Tibial nerve (tissue), 4 donors: ENCODE measurements at regions not wholly inside any gene's neighbourhood (a gene's known extent, or its start where the extent isn't known, plus 50 kb on each side); places are given as distances from the start of the nearest gene placed in this dataset.

Source experiments
- DNase-seq, 2 donors: peaks; one replicate each; pipeline ENCODE4 v3.0.0-alpha.2; 2019; ENCODE audit warnings: low spot score in 2 of 2
- H3K27ac ChIP-seq, 4 donors: fragments of 200-600 bp; sonication (generic) in 3 of 4; one replicate each; pipeline ENCODE4 v1.5.1; 2017 to 2019; ENCODE audit warnings: mild to moderate bottlenecking in 1 of 4
- H3K27me3 ChIP-seq, 2 donors: fragments of 200-600 bp; sonication (generic) in 1 of 2; one replicate each; pipeline versions ENCODE4 v1.5.1 to v1.6.0; 2017 to 2019
- H3K36me3 ChIP-seq, 3 donors: fragments of 200-600 bp; sonication (generic); one replicate each; pipeline ENCODE4 v1.5.1; 2018 to 2019
- H3K4me1 ChIP-seq, 4 donors: fragments of 200-600 bp; sonication (generic) in 3 of 4; one replicate each; pipeline ENCODE4 v1.5.1; 2017 to 2019
- H3K4me3 ChIP-seq, 4 donors: fragments of 200-600 bp; sonication (generic) in 3 of 4; one replicate each; pipeline ENCODE4 v1.5.1; 2017 to 2019; ENCODE audit warnings: mild to moderate bottlenecking in 1 of 4, moderate library complexity in 1 of 4
- H3K9me3 ChIP-seq, 4 donors: fragments of 200-600 bp; sonication (generic) in 3 of 4; one replicate each; pipeline ENCODE4 v1.5.1; 2017 to 2019
- CTCF ChIP-seq, 5 experiments: fragments of 200-600 bp in 3 of 5; fragments of 450-650 bp in 2 of 5; sonication (generic) in 3 of 5; IDR thresholded peaks; one replicate each; pipeline ENCODE4 v1.5.1; 2016 to 2019; ENCODE audit warnings: antibody characterized with exemption in 5 of 5, mild to moderate bottlenecking in 3 of 5, moderate library complexity in 2 of 5
- EP300 ChIP-seq, 2 donors: sonication (generic); formaldehyde crosslinking; IDR thresholded peaks; one replicate each; pipeline ENCODE4 v1.6.1; 2017; ENCODE audit warnings: antibody characterized with exemption in 2 of 2, mild to moderate bottlenecking in 1 of 2
- POLR2A ChIP-seq, 2 donors: fragments of 450-650 bp; IDR thresholded peaks; one replicate each; pipeline ENCODE4 v1.6.1; 2017; ENCODE audit warnings: antibody characterized with exemption in 2 of 2, mild to moderate bottlenecking in 2 of 2, moderate library complexity in 2 of 2
- WGBS, 2 donors: methylation state at CpG; one replicate each; pipeline ENCODE4 v1.1.5; 2018; 5-methylcytosine and 5-hydroxymethylcytosine counted together

- Histone ChIP-seq H3K36me3 (no peaks in the 10 kb centered on the region), H3K4me1 (no peaks in the 10 kb centered on the region), H3K27me3 (no peaks in the 10 kb centered on the region), H3K9me3 (no peaks in the 10 kb centered on the region), H3K4me3 (no peak overlapping the region), H3K27ac (no peak overlapping the region)
- 85 to 88% methylated on average over 2 of the region's 2 CpGs for WGBS, 2 donors
- TF ChIP-seq EP300 (IDR thresholded peaks at IDR 0.05) (no peak), CTCF (IDR thresholded peaks at IDR 0.05) (no peak), POLR2A (IDR thresholded peaks at IDR 0.05) (no peak)
- DNase-seq: no peak
These were observed 519.3 kb upstream of the MKI67 start for GRCh38 chr10:128645486-128645885.

GRCh38 chr10:128646956-128647355 is 520.7 kb upstream of the MKI67 start:
- Histone ChIP-seq H3K9me3 (no peaks in the 10 kb centered on the region), H3K36me3 (no peaks in the 10 kb centered on the region), H3K4me3 (no peak overlapping the region), H3K27me3 (no peaks in the 10 kb centered on the region), H3K4me1 (no peaks in the 10 kb centered on the region), H3K27ac (no peak overlapping the region)
- TF ChIP-seq EP300 (IDR thresholded peaks at IDR 0.05): no peak
- TF ChIP-seq POLR2A (IDR thresholded peaks at IDR 0.05): no peak
- no peak for TF ChIP-seq CTCF (IDR thresholded peaks at IDR 0.05)
- 96% methylated on average over 10 of the region's 10 CpGs for WGBS, 2 donors
- no peak for DNase-seq

- H3K27me3 ChIP-seq: no peaks in the 10 kb centered on the region
- no peak overlapping the region for H3K27ac ChIP-seq
- 33 to 35% methylated on average over 10 to 11 of the region's 11 CpGs for WGBS, 2 donors
- no peaks in the 10 kb centered on the region for H3K4me1 ChIP-seq
- H3K36me3 ChIP-seq: no peaks in the 10 kb centered on the region
- H3K9me3 ChIP-seq: no peaks in the 10 kb centered on the region
- TF ChIP-seq EP300 (IDR thresholded peaks at IDR 0.05): no peak
- TF ChIP-seq CTCF (IDR thresholded peaks at IDR 0.05): no peak
- TF ChIP-seq POLR2A (IDR thresholded peaks at IDR 0.05): no peak
- no peak overlapping the region for H3K4me3 ChIP-seq
- DNase-seq: no peak
These were observed 531.3 kb upstream of the MKI67 start for GRCh38 chr10:128657548-128657947.

GRCh38 chr10:128660726-128661125 is 534.5 kb upstream of the MKI67 start:
- Histone ChIP-seq H3K4me3 (no peak overlapping the region), H3K27ac (no peak overlapping the region), H3K4me1 (no peaks in the 10 kb centered on the region), H3K36me3 (no peaks in the 10 kb centered on the region), H3K27me3 (no peaks in the 10 kb centered on the region), H3K9me3 (peaks cover 0 to 10% (median 0%) of the 10 kb centered on the region in 4 donors)
- no peak for DNase-seq
- no peak for TF ChIP-seq CTCF (IDR thresholded peaks at IDR 0.05)
- TF ChIP-seq EP300 (IDR thresholded peaks at IDR 0.05): no peak
- no peak for TF ChIP-seq POLR2A (IDR thresholded peaks at IDR 0.05)
- WGBS, 2 donors: 33 to 61% methylated on average over 5 of the region's 5 CpGs

- 84 to 92% methylated on average over 7 of the region's 7 CpGs for WGBS, 2 donors
- TF ChIP-seq CTCF (IDR thresholded peaks at IDR 0.05) (no peak), POLR2A (IDR thresholded peaks at IDR 0.05) (no peak), EP300 (IDR thresholded peaks at IDR 0.05) (no peak)
These were observed 535.4 kb upstream of the MKI67 start for GRCh38 chr10:128661404-128662197.

More at GRCh38 chr10:128661404-128662197, 535.4 kb upstream of the MKI67 start:
- Histone ChIP-seq H3K9me3 (peaks cover 0 to 10% (median 0%) of the 10 kb centered on the region in 4 donors), H3K27me3 (no peaks in the 10 kb centered on the region), H3K27ac (no peak overlapping the region), H3K4me3 (no peak overlapping the region), H3K4me1 (no peaks in the 10 kb centered on the region), H3K36me3 (no peaks in the 10 kb centered on the region)
- no peak for DNase-seq
